Epithelial cell of esophagus (primary cell): ENCODE measurements at regions not wholly inside any gene's neighbourhood (a gene's known extent, or its start where the extent isn't known, plus 50 kb on each side); places are given as distances from the start of the nearest gene placed in this dataset.

ENCODE experiments used
- DNase-seq: peaks from one replicate; pipeline ENCODE4 v3.0.0; 2010; ENCODE audit warnings: low read depth
- H3K4me3 ChIP-seq: 2 replicates; pipeline ENCODE4 v1.5.1; 2011; ENCODE audit warnings: mild to moderate bottlenecking, low read length, control low read depth
- TF ChIP-seq, protein P1 (sequence below): IDR thresholded peaks from 2 replicates; pipeline ENCODE4 v1.5.1; 2011; ENCODE audit warnings: low read depth, mild to moderate bottlenecking, low read length, control low read depth, inconsistent platforms; ENCODE audit not compliant: insufficient read depth; ENCODE audit errors: missing control alignments

- DNase-seq: no peak
- TF ChIP-seq, protein P1, sequence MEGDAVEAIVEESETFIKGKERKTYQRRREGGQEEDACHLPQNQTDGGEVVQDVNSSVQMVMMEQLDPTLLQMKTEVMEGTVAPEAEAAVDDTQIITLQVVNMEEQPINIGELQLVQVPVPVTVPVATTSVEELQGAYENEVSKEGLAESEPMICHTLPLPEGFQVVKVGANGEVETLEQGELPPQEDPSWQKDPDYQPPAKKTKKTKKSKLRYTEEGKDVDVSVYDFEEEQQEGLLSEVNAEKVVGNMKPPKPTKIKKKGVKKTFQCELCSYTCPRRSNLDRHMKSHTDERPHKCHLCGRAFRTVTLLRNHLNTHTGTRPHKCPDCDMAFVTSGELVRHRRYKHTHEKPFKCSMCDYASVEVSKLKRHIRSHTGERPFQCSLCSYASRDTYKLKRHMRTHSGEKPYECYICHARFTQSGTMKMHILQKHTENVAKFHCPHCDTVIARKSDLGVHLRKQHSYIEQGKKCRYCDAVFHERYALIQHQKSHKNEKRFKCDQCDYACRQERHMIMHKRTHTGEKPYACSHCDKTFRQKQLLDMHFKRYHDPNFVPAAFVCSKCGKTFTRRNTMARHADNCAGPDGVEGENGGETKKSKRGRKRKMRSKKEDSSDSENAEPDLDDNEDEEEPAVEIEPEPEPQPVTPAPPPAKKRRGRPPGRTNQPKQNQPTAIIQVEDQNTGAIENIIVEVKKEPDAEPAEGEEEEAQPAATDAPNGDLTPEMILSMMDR: no peak
- no peak overlapping the region for H3K4me3 ChIP-seq
Observed at GRCh38 chr4:38359113-38359512, 304.9 kb upstream of the KLF3 start.

GRCh38 chr4:38360201-38360600 lies 303.8 kb upstream of the KLF3 start:
- no peak for DNase-seq
- H3K4me3 ChIP-seq: no peak overlapping the region
- TF ChIP-seq, protein P1: no peak

DNA sequence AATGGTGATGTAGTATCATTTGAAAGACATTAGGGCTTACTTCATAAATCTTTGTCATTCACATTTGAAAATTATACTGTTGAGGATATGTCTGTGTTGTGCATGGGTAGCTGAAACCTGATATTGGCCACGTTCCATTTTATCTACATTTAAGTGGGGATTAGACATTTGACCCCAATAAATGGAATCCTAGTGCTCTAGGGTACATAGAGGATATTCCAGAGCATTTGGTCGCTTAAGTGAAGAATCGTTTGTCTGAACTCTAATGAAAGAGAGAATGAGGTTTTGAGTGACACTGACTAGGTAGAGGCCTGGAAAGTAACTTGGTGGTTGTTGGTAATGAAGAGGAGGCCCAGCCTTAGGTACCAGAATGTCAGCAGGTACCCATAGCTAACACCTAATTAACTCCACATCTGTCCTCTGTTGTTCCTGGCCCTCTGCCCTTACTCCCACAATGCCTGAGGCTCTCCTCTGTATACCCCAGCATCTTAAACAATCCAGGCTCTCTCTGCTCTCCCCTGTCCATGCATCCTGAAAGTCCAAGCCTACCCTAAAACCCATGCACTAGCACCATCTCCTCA lies 299.5 kb upstream of the KLF3 start:
- TF ChIP-seq, protein P1: no peak

GRCh38 chr4:38365261-38365660 lies 298.7 kb upstream of the KLF3 start:
- H3K4me3 ChIP-seq: no peak overlapping the region
- DNase-seq: no peak
- TF ChIP-seq, protein P1: no peak

More for the DNA sequence above, 299.5 kb upstream of the KLF3 start:
- no peak for DNase-seq
- H3K4me3 ChIP-seq: no peak overlapping the region

GRCh38 chr4:38365748-38366310 lies 298.2 kb upstream of the KLF3 start:
- TF ChIP-seq, protein P1: no peak
- DNase-seq: no peak
- H3K4me3 ChIP-seq: no peak overlapping the region

GRCh38 chr4:38366456-38366855 lies 297.5 kb upstream of the KLF3 start:
- no peak overlapping the region for H3K4me3 ChIP-seq
- TF ChIP-seq, protein P1: no peak
- DNase-seq: no peak

DNA sequence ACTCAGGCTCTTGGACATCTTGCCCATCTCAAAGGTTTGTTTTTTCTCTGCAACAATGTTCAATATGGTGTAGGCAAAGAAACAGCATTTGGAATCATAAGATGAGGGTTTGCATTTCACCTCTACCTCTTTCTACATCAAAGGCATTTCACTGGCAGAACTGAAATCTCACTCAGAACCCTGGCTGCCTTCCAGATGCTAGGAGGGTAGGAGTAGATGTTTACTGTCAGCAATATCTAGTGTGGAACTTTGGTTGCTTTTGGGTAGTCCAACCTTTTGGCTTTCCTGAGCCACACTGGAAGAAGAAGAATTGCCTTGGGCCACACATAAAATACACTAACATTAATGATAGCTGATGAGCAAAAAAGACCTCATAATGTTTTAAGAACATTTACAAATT lies 297.0 kb upstream of the KLF3 start:
- DNase-seq: no peak
- TF ChIP-seq, protein P1: no peak
- H3K4me3 ChIP-seq: no peak overlapping the region
